HG03196 (cell line): ENCODE measurements at regions not wholly inside any gene's neighbourhood (a gene's known extent, or its start where the extent isn't known, plus 50 kb on each side); places are given as distances from the start of the nearest gene placed in this dataset.
"Not testable (repeated sequence)": the region's sequence is repeated elsewhere in the genome, so short reads cannot be mapped to it uniquely, and the experiment has no call there.

Source experiments
- ATAC-seq: cut with Tn5 transposase; IDR thresholded peaks from one replicate; pipeline ENCODE4 v1.9.1; 2021; ENCODE audit not compliant: unreplicated experiment

DNA sequence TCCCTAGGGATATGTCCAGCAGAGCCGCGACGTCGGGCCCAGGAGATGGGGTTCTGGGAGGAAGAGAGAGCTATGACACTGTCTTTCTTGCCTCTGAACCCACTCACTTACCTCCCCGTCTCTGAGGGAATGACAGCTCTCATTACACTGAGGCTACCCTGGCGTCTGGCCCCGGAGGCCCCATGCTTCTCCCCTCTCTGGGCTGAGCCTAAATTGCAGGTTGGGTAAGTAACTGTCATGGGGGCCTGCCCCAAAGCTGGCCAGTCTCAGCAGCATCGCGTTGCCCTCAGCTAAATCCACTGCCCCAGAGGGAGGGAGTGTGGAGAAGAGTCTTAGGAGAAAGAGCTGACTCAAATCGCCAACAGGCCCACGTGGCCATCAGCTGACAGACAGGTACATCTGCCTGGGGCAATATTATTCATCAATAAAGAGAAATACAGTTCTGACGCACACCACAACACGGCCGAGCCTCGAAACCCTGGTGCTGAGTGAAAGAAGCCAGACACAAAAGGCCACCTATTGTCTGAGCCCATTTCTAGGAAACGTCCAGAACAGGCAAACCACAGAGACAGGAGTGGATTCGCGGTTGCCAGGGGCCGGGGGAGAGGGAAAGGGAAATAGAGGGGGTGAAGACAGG is 156.4 kb downstream of the C16orf95 start:
- no peak for ATAC-seq

DNA sequence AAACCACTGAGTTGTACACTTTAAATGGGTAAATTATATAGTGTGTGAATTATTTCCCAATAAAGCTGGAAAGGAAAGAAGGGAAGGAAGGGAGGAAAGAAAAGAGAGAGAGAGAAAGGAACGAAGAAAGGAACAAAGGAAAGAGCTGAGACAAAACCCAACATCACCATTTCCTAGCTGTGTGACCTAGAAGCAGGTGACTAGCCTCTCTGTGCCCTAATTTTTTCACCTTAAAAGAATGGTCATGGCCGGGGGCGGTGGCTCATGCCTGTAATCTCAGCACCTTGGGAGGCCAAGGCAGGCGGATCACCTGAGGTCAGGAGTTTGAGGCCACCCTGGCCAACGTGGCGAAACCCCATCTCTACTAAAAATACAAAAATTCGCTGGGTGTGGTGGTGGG is 155.8 kb downstream of the C16orf95 start:
- not testable (repeated sequence) for ATAC-seq

DNA sequence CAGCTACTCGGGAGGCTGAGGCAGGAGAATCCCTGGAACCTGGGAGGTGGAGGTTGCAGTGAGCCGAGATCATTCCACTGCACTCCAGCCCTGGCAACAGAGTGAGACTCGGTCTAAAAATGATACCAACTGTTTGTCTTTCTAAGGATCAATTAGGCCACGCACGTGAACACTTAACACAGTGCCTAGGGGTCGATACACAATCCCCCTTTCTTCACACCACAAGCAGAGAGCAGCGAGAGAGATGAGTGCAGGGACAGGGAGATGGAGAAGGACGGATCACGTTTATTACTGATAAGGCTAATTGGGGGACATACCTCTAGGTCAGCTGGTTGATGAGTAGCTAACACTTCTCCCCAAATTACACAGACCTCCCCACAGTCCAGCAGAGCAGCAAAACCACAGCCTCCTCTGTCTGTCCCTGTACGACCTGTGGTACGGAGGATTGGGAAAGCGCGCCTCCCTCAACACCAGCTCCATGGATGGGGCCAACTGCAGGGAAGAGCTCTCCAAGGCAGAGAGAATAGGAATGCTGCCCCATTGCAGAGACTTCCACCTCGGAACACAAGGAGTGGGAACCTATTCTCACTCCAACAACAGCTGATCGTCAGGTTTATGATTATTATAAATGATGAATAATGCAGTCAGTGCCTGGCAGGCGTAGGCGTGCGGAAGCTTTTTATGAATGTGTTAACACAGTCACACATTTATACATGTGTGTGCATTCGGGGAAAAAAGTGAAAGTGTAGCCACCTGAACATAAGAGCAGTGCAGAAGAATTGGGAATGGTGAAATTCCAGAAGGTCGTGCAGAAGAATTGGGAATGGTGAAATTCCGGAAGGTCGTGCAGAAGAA is 155.1 kb downstream of the C16orf95 start:
- no peak for ATAC-seq

GRCh38 chr16:87162799-87163198 is 154.4 kb downstream of the C16orf95 start:
- not testable (repeated sequence) for ATAC-seq

DNA sequence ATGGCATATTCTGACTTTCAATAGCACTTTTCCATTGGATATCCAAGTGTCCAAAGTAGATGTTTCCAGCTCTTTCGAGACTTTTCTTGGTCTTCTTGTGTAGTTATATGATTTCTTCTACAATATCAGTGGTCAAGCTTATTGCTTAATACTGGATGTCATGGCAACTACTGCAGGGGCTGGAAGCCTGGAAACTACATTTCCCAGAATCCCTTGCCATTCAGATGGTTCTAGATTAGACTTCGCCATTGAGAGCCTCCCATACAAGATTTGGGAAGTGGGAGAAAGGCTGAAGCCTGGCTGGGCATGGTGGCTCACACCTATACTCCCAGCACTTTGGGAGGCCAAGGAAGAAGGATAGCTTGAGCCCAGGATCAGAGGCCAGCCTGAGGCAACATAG is 153.6 kb downstream of the C16orf95 start:
- no peak for ATAC-seq

DNA sequence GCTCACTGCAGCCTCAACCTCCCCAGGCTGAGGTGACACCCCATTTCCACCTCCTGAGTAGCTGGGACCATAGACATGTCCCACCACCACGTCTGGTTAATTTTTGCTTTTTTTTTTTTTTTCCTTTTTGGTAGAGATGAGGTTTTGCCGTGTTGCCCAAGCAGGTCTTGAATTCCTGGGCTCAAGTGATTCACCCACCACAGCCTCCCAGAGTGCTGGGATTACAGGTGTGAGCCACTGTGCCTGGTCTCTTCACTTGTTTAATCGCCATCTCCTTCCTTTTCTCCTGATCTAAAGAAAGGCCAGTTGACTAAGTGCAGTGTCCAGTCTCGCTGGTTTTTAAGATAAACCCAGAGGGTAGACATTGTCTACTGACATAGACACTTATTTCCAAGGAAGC is 152.0 kb downstream of the C16orf95 start:
- ATAC-seq = no peak

GRCh38 chr16:87165885-87166284 is 151.3 kb downstream of the C16orf95 start:
- no peak for ATAC-seq

DNA sequence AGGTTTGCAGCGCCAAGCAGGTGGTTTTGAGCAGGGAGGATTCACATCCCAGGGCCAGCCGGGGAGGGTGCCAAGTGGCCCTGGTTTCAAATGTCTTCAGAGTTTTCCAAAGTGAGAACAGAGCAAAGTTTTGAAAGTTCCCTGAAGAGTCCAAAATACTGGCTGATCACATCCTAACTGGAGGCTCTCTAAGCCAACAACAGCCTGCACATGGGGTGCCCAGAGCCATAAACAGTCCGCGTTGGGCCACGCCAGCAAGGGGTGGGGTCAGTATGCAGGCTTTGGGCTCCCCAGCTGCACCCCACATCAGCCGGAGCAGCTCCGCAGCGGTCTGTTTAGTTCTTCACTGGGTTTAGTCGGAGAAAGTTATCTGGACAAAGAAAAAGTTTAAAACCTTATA is 150.9 kb downstream of the C16orf95 start:
- no peak for ATAC-seq

DNA sequence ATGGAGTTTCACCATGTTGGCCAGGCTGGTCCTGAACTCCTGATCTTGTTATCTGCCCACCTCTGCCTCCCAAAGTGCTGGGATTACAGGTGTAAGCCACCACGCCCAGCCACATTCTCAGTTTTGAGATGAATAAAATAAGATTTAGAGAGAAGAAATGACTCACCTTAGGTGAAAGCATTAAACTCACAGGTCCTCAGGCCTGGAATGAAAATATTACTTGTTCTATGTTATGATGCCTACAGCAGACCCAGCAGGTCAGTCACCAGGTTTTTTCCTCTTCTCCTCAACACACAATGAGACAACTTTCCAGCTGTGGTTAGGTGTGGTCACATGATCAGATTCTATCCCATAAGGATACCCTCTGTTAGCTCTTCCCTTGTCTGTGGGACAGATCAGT is 150.3 kb downstream of the C16orf95 start:
- no peak for ATAC-seq

DNA sequence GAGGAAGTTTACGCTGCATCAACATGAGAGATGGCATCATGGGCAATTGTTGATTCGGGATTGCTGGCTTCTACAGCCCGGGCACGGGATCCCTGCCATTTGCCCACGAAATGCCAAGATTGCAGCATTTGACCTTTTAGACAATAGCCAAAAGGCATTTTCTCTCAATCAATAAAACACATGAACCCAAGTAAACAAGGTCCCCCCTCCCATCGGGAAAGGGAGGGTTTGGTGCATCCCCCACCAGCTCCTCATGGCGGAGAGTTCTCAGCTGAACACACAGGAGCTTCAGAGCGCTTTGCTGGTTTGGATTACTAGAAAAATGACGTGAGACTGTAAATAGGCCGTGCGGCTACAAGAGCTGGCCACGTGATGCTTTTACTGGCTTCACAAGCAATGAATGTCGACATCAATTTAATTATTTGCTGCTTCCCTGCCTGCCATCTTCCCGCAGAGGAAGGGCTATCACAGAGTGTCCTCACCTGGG is 147.6 kb downstream of the C16orf95 start:
- no peak for ATAC-seq

GRCh38 chr16:87170310-87170709 is 146.9 kb downstream of the C16orf95 start:
- ATAC-seq = no peak

DNA sequence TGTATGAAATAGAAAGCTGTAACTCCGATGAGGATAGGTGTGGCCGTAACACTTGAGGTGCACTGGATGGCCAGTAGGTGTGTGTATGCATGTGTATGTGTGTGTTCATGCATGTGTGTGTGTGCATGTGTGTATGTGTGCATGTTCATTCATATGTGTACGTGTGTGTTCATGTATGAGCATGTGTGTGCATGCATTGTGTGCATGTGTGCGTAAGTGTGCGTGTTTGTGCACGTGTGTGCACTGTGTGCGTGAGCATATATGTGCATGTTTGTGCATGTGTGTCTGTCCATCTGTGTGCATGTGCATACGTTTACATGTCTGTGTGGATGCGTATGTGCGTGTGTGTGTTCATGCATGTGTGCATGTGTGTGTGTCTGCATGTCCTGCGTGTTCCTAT is 145.5 kb downstream of the C16orf95 start:
- ATAC-seq = no peak

- ATAC-seq = no peak
These were observed 144.6 kb downstream of the C16orf95 start for GRCh38 chr16:87172632-87173031.

GRCh38 chr16:87173294-87173893 is 143.8 kb downstream of the C16orf95 start:
- no peak for ATAC-seq

GRCh38 chr16:87174061-87174460 is 143.1 kb downstream of the C16orf95 start:
- ATAC-seq = no peak

DNA sequence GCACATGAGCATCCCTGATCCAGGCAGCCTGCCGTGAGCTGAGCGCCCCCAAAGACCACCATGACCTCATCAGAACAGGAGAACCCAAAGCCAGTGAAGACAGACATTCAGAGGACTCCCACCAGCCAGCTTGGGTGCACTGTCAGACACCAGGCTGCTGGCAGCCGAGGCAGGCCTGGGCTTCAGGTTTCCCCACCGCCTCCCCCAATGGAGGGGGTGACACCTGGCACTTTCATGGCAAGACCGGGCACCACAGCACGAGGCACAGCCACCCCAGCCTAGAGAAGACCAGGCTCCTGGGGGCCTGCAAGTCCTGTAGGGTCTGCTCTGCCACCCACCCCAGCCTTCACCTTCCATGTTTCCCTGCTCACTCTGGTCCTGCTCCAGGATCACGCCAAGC is 140.5 kb downstream of the C16orf95 start:
- no peak for ATAC-seq

DNA sequence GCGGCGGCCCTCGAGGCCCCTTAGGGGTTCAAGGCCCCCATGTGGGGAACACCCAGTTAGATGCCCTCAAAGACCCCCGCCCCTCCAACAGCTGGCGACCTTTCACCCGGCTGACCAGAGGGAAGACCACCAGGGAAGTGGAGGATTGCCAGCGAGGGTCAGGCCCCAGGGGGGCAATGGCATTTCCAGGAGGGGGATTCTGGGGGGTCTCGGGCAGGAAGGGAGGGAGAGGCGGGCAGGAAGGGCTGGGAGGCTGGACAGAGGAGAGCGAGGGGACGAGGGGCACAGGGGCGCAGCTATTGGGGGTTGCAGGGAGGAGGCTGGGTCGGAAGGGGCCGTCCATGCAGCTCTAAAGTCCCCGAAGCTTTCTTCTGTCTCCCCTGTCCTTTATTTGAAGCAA is 139.5 kb downstream of the C16orf95 start:
- ATAC-seq = no peak

GRCh38 chr16:87178177-87178863 is 138.9 kb downstream of the C16orf95 start:
- ATAC-seq = no peak

DNA sequence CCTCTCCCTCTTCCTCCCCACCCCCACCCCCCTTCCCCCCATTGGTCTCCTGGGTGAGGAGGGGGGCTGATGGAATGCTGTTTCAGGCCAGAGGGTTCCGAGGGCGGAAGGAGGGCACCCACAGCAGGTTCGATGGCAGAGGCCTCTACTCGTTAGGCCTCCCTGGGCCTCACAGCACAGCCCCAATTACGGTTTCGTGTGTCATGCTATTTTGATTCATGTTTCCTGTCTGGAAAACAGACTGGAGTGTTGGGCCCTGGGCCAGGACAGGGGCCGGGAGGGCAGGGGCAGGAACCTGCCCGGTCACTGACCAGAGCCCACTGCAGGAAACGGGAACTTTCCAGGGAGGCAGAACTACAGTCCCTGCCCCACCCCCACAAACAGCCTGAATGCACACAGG is 138.2 kb downstream of the C16orf95 start:
- ATAC-seq = no peak

DNA sequence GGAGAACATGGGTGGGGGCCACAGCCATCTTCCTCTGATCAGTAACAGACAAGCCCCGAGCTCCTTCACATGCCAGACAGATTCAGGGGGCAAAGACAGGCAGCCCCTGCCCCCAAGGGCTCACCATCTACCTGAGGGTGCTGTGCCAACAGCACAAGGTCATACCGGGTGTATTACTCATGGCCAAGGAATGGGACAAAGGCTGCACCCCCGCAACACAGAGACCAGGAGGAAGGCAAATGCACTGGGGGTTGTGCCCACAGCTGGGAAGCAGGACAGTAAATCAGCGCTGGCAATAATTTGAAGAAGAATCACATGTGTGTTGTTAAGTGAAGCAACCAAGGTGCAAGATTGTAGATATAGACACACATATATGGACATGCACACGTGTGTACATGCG is 137.1 kb downstream of the C16orf95 start:
- ATAC-seq = no peak

GRCh38 chr16:87182759-87183158 is 134.4 kb downstream of the C16orf95 start:
- ATAC-seq = no peak
